Endothelial cell (in vitro differentiated cells): ENCODE measurements at regions not wholly inside any gene's neighbourhood (a gene's known extent, or its start where the extent isn't known, plus 50 kb on each side); places are given as distances from the start of the nearest gene placed in this dataset.

Experiments used
- DNase-seq: peaks from one replicate; pipeline ENCODE4 v3.0.0; 2021; ENCODE audit warnings: low spot score
- H3K27ac Mint-ChIP-seq: one replicate; pipeline ENCODE4 v1.8.0; 2021; ENCODE audit warnings: mixed read lengths, inconsistent platforms; ENCODE audit not compliant: unreplicated experiment
- H3K27me3 Mint-ChIP-seq: one replicate; pipeline ENCODE4 v1.8.0; 2021; ENCODE audit warnings: mild to moderate bottlenecking, moderate library complexity, mixed read lengths, inconsistent platforms; ENCODE audit not compliant: unreplicated experiment
- H3K36me3 Mint-ChIP-seq: one replicate; pipeline ENCODE4 v1.8.0; 2021; ENCODE audit warnings: mild to moderate bottlenecking, low read depth, mixed read lengths, inconsistent platforms; ENCODE audit not compliant: unreplicated experiment
- H3K4me1 Mint-ChIP-seq: one replicate; pipeline ENCODE4 v1.8.0; 2021; ENCODE audit warnings: mild to moderate bottlenecking, mixed read lengths, inconsistent platforms; ENCODE audit not compliant: unreplicated experiment
- H3K4me3 Mint-ChIP-seq: one replicate; pipeline ENCODE4 v1.8.0; 2021; ENCODE audit warnings: mild to moderate bottlenecking, mixed read lengths, inconsistent platforms; ENCODE audit not compliant: unreplicated experiment
- H3K9me3 Mint-ChIP-seq: one replicate; pipeline ENCODE4 v1.8.0; 2021; ENCODE audit warnings: mixed read lengths, inconsistent platforms; ENCODE audit not compliant: unreplicated experiment
- CTCF ChIP-seq: fragments of 200-600 bp; sonication (generic); IDR thresholded peaks from one replicate; pipeline ENCODE4 v1.5.0; 2021; ENCODE audit warnings: antibody characterized with exemption; ENCODE audit not compliant: unreplicated experiment

DNA sequence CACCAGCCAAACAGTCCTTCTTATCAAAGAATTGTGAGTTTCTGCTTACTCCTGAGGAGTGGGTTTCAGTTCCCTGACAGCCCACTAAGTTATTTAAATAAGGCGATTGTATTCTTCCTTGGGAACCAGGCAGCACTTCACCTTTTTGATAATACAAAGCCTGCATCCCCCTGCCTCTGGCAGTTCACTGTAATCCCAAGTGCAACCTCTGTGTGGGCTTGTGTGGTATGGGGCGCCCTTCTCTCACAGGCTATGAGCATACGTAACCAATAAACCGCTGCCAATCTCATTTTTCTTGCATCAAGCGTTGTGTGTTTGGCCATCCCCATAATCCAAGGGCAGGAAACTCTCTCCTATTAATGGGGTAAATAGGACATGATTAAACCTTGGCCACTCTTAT, 1025.6 kb downstream of the NSUN3 start:
- Mint-ChIP-seq H3K4me3 (no peak overlapping the region), H3K27ac (no peak overlapping the region), H3K4me1 (no peaks in the 10 kb centered on the region), H3K9me3 (no peaks in the 10 kb centered on the region), H3K36me3 (no peaks in the 10 kb centered on the region), H3K27me3 (no peaks in the 10 kb centered on the region)
- no peak for DNase-seq
- TF ChIP-seq CTCF = no peak

DNA sequence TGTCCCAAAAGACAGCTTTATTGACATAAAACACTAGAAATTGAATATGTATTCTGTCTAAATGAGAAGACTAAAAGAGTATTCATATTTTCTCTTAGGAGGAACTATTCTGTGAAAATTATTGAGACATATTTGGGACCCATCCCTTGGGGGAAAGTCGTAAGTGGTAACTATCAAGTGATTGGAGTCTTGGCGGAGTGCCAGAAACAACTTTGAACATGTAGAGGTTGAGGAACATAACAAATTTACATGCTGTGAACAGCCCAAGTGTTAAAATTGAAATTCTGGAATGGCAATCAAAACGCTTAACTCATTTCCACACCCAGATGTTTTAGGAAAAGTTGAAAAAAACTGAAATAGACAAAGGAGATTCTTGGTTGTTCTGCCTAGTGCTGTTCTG, 1034.6 kb downstream of the NSUN3 start:
- no peak for DNase-seq
- no peak overlapping the region for H3K4me3 Mint-ChIP-seq
- no peaks in the 10 kb centered on the region for H3K9me3 Mint-ChIP-seq
- H3K27ac Mint-ChIP-seq = no peak overlapping the region
- H3K4me1 Mint-ChIP-seq = no peaks in the 10 kb centered on the region
- H3K36me3 Mint-ChIP-seq = no peaks in the 10 kb centered on the region
- no peak for TF ChIP-seq CTCF
- H3K27me3 Mint-ChIP-seq = peaks cover 2% of the 10 kb centered on the region

GRCh38 chr3:95120921-95121320, 1058.1 kb downstream of the NSUN3 start:
- no peak for TF ChIP-seq CTCF
- Mint-ChIP-seq H3K4me1 (peaks cover 15% of the 10 kb centered on the region), H3K9me3 (no peaks in the 10 kb centered on the region), H3K27me3 (no peaks in the 10 kb centered on the region), H3K4me3 (no peak overlapping the region), H3K36me3 (no peaks in the 10 kb centered on the region), H3K27ac (peak overlapping the region; percentile 89)
- no peak for DNase-seq

DNA sequence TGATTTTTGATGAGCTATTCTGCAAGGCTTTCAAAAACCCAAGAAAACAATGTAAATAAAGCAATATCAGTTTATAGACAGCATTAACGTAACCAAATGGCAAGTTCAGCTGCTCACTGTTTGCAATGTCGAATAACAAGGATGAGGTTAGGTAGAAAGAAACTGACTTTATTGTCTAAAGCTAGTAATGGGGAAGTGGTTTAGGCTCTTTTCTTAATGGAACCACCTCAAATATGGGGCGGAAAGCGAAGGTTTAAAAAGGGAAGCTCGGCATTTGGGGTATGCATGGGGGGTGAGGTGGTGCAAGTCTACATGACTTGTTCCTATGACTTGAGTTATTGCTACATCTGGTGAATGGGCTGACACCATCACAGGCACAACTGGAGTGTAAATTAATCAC, 1060.2 kb downstream of the NSUN3 start:
- no peak overlapping the region for H3K27ac Mint-ChIP-seq
- H3K4me1 Mint-ChIP-seq = peaks cover 15% of the 10 kb centered on the region
- no peak overlapping the region for H3K4me3 Mint-ChIP-seq
- no peaks in the 10 kb centered on the region for H3K9me3 Mint-ChIP-seq
- no peaks in the 10 kb centered on the region for H3K27me3 Mint-ChIP-seq
- no peaks in the 10 kb centered on the region for H3K36me3 Mint-ChIP-seq
- DNase-seq = no peak
- TF ChIP-seq CTCF = no peak

DNA sequence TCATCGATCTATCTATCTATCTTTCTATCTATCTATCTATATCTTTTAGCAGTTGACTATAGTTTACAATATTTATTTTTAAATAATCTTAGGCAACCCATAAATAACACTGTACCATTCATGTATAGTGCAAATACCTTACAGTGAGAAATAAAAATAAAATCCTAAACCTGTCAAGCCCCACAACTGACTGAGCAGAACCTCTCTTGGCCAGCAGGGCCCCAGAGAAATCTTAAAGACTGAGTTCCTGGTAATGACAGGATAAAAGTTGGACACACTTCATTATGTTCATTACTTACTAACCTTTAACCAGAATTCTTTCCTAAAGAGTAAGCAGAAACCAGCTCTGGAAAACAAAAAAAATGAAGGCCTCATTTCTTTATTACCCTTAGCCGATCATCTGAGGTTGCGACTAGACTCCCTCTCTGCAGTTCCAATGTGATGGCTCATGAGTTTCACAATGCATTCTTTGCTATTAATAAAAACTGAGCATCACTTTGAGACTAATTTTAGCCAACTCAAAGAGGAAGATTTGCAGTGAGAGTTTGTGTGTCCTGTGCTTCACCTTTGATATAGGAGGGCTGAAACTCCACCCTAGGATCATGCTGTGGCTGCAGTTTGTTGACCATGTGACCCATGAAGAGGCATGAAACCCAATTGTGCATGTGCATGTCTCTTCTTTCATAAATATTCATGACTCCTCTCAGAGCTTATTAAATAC, 1072.0 kb downstream of the NSUN3 start:
- H3K27me3 Mint-ChIP-seq = peaks cover 2% of the 10 kb centered on the region
- H3K27ac Mint-ChIP-seq = no peak overlapping the region
- no peak for TF ChIP-seq CTCF
- H3K4me1 Mint-ChIP-seq = no peaks in the 10 kb centered on the region
- no peaks in the 10 kb centered on the region for H3K9me3 Mint-ChIP-seq
- H3K4me3 Mint-ChIP-seq = no peak overlapping the region
- no peaks in the 10 kb centered on the region for H3K36me3 Mint-ChIP-seq
- no peak for DNase-seq
